GM12878 (cell line): ENCODE measurements at regions not wholly inside any gene's neighbourhood (a gene's known extent, or its start where the extent isn't known, plus 50 kb on each side); places are given as distances from the start of the nearest gene placed in this dataset.
A peak's percentile ranks its signal among the peaks of the same experiment; 100 is the strongest.

ENCODE experiments used
- ASH2L ChIP-seq: fragments of 300-600, 200-600 bp; sonication (generic); IDR thresholded peaks from 2 replicates; pipeline ENCODE4 v1.6.1; 2017; ENCODE audit warnings: low read depth, mild to moderate bottlenecking, borderline replicate concordance
- BCL11A ChIP-seq: IDR thresholded peaks from 2 replicates; pipeline ENCODE4 v1.6.1; 2011; ENCODE audit warnings: low read depth, low read length
- BMI1 ChIP-seq: fragments of 450-650 bp; IDR thresholded peaks from 2 replicates; pipeline ENCODE4 v1.6.1; 2016; ENCODE audit warnings: mild to moderate bottlenecking, moderate library complexity, borderline replicate concordance
- CBX5 ChIP-seq: sonication (generic); IDR thresholded peaks from 2 replicates; pipeline ENCODE4 v1.6.1; 2016; ENCODE audit warnings: low read depth, moderate library complexity, mild to moderate bottlenecking, inconsistent platforms
- CREB1 ChIP-seq: IDR thresholded peaks from 2 replicates; pipeline ENCODE4 v1.6.1; 2012; ENCODE audit warnings: low read depth, mild to moderate bottlenecking, inconsistent platforms
- CREM ChIP-seq: IDR thresholded peaks from 2 replicates; pipeline ENCODE4 v1.6.1; 2014; ENCODE audit warnings: antibody characterized with exemption, low read depth
- IKZF2 ChIP-seq, 2 experiments: fragments of 450-650 bp; IDR thresholded peaks; 2 replicates each; pipeline ENCODE4 v1.6.1; 2017; ENCODE audit warnings: mild to moderate bottlenecking in 2 of 2, moderate library complexity in 2 of 2
- KLF5 ChIP-seq: fragments of 450-650 bp; IDR thresholded peaks from 2 replicates; pipeline ENCODE4 v1.6.1; 2014; ENCODE audit warnings: mild to moderate bottlenecking; ENCODE audit not compliant: partially characterized antibody
- LARP7 ChIP-seq: fragments of 450-650 bp; IDR thresholded peaks from 2 replicates; pipeline ENCODE4 v1.6.1; 2017; ENCODE audit warnings: mild to moderate bottlenecking
- MEF2B ChIP-seq: fragments of 450-650 bp; IDR thresholded peaks from 2 replicates; pipeline ENCODE4 v1.6.1; 2018; ENCODE audit warnings: mild to moderate bottlenecking, moderate library complexity; ENCODE audit not compliant: partially characterized antibody, poor library complexity, severe bottlenecking
- POLR2A ChIP-seq: IDR thresholded peaks from 2 replicates; pipeline ENCODE4 v1.6.1; 2011; ENCODE audit warnings: low read depth, mild to moderate bottlenecking, low read length
- RELA ChIP-seq: fragments of 450-650 bp; IDR thresholded peaks from 2 replicates; pipeline ENCODE4 v1.8.0; 2014; ENCODE audit warnings: borderline replicate concordance; ENCODE audit not compliant: partially characterized antibody
- STAT3 ChIP-seq: IDR thresholded peaks from 2 replicates; pipeline ENCODE4 v1.6.1; 2011; ENCODE audit warnings: low read depth, low read length, improper control_type of control experiment
- TARDBP ChIP-seq: IDR thresholded peaks from 2 replicates; pipeline ENCODE4 v1.6.1; 2016; ENCODE audit warnings: borderline replicate concordance
- TBL1XR1 ChIP-seq: IDR thresholded peaks from 2 replicates; pipeline ENCODE4 v1.6.1; 2012; ENCODE audit warnings: low read depth, low read length, improper control_type of control experiment
- TCF12 ChIP-seq: IDR thresholded peaks from 2 replicates; pipeline ENCODE4 v1.6.1; 2011; ENCODE audit warnings: low read depth, mild to moderate bottlenecking, low read length
- ZNF384 ChIP-seq: IDR thresholded peaks from 2 replicates; pipeline ENCODE4 v1.6.1; 2012; ENCODE audit warnings: low read depth, mild to moderate bottlenecking, low read length, improper control_type of control experiment, borderline replicate concordance
- ZSCAN29 ChIP-seq: fragments of 450-650 bp; IDR thresholded peaks from 2 replicates; pipeline ENCODE4 v1.6.1; 2017; ENCODE audit warnings: mild to moderate bottlenecking, moderate library complexity
- TF ChIP-seq, protein P1 (sequence below): fragments of 450-650 bp; IDR thresholded peaks from 2 replicates; pipeline ENCODE4 v1.6.1; 2017; ENCODE audit warnings: antibody characterized with exemption, mild to moderate bottlenecking, moderate library complexity
- TF ChIP-seq, protein P2 (sequence below): IDR thresholded peaks from 2 replicates; pipeline ENCODE4 v1.6.1; 2011; ENCODE audit warnings: mild to moderate bottlenecking, low read depth, low read length, moderate library complexity; ENCODE audit not compliant: insufficient replicate concordance
- TF ChIP-seq, protein P3 (sequence below): IDR thresholded peaks from 2 replicates; pipeline ENCODE4 v1.6.1; 2011; ENCODE audit warnings: borderline replicate concordance, low read depth, mild to moderate bottlenecking, moderate library complexity, low read length; ENCODE audit not compliant: insufficient read depth, poor library complexity, severe bottlenecking
- TF ChIP-seq, protein P4 (sequence below): IDR thresholded peaks from 2 replicates; pipeline ENCODE4 v1.6.1; 2012; ENCODE audit warnings: low read depth, low read length, improper control_type of control experiment
- TF ChIP-seq, protein P5 (sequence below): IDR thresholded peaks from 2 replicates; pipeline ENCODE4 v1.6.1; 2011; ENCODE audit warnings: low read depth, low read length, improper control_type of control experiment, borderline replicate concordance
- TF ChIP-seq, protein P6 (sequence below): IDR thresholded peaks from 2 replicates; pipeline ENCODE4 v1.6.1; 2011; ENCODE audit warnings: low read depth, mild to moderate bottlenecking, low read length, moderate library complexity, borderline replicate concordance; ENCODE audit errors: extremely low read depth

DNA sequence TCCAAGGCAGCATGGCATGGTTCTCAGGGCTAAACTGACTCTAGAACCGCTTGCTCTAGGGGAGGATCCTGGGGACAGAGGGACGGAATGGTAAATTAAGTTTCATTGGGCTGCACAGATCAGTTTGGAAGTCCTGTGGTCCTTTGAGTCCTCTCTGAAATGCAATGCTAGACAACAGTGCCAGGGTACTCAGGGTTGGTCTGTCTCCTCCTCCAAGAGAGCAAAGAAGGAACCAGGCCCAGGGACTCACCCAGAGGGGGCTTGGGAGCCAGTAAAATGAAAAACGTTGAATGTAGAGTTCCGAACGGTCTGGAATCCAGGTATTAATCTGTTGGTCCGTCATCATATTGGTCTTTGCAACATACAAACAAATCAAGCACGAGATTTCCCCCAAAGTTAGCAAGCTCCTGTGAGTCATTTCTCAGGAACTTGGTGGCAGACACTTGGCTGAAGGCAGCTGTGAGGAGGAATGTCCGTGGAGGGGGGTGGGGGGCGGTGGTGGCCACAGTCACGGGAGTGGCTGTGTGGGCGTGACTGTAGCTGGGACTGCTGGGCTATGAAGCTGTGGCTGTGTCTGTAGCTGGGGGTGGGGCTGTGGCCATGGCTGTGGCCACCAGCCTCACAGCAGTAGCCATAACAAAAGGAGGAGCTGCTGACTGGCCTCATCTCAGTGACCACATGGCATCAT, 361.0 kb downstream of the SHQ1 start (continued):
- TF ChIP-seq, protein P1, sequence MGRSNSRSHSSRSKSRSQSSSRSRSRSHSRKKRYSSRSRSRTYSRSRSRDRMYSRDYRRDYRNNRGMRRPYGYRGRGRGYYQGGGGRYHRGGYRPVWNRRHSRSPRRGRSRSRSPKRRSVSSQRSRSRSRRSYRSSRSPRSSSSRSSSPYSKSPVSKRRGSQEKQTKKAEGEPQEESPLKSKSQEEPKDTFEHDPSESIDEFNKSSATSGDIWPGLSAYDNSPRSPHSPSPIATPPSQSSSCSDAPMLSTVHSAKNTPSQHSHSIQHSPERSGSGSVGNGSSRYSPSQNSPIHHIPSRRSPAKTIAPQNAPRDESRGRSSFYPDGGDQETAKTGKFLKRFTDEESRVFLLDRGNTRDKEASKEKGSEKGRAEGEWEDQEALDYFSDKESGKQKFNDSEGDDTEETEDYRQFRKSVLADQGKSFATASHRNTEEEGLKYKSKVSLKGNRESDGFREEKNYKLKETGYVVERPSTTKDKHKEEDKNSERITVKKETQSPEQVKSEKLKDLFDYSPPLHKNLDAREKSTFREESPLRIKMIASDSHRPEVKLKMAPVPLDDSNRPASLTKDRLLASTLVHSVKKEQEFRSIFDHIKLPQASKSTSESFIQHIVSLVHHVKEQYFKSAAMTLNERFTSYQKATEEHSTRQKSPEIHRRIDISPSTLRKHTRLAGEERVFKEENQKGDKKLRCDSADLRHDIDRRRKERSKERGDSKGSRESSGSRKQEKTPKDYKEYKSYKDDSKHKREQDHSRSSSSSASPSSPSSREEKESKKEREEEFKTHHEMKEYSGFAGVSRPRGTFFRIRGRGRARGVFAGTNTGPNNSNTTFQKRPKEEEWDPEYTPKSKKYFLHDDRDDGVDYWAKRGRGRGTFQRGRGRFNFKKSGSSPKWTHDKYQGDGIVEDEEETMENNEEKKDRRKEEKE = no peak
- TF ChIP-seq TBL1XR1 (no peak), CREB1 (peak; percentile 33; the same call in 1 of the 2 replicates), IKZF2 (IDR thresholded peaks at IDR 0.05) (peak in 1 of 2 experiments; percentile 9; a peak in 1 of 4 replicates), KLF5 (no peak), ZNF384 (no peak), ZSCAN29 (no peak), POLR2A (no peak), CREM (peak; percentile 10; the same call in 1 of the 2 replicates), TARDBP (no peak), TCF12 (peak; percentile 79; the same call in 1 of the 2 replicates), LARP7 (no peak), MEF2B (no peak), ASH2L (no peak), CBX5 (0 out of 2 replicates have a peak, but pooled peaks have one; percentile 33), RELA (no peak), BCL11A (peak; percentile 48; the same call in 1 of the 2 replicates), STAT3 (no peak), BMI1 (no peak)
- TF ChIP-seq, protein P2, sequence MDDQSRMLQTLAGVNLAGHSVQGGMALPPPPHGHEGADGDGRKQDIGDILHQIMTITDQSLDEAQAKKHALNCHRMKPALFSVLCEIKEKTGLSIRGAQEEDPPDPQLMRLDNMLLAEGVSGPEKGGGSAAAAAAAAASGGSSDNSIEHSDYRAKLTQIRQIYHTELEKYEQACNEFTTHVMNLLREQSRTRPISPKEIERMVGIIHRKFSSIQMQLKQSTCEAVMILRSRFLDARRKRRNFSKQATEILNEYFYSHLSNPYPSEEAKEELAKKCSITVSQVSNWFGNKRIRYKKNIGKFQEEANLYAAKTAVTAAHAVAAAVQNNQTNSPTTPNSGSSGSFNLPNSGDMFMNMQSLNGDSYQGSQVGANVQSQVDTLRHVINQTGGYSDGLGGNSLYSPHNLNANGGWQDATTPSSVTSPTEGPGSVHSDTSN = no peak
- TF ChIP-seq, protein P3, sequence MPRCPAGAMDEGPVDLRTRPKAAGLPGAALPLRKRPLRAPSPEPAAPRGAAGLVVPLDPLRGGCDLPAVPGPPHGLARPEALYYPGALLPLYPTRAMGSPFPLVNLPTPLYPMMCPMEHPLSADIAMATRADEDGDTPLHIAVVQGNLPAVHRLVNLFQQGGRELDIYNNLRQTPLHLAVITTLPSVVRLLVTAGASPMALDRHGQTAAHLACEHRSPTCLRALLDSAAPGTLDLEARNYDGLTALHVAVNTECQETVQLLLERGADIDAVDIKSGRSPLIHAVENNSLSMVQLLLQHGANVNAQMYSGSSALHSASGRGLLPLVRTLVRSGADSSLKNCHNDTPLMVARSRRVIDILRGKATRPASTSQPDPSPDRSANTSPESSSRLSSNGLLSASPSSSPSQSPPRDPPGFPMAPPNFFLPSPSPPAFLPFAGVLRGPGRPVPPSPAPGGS = no peak
- TF ChIP-seq, protein P4, sequence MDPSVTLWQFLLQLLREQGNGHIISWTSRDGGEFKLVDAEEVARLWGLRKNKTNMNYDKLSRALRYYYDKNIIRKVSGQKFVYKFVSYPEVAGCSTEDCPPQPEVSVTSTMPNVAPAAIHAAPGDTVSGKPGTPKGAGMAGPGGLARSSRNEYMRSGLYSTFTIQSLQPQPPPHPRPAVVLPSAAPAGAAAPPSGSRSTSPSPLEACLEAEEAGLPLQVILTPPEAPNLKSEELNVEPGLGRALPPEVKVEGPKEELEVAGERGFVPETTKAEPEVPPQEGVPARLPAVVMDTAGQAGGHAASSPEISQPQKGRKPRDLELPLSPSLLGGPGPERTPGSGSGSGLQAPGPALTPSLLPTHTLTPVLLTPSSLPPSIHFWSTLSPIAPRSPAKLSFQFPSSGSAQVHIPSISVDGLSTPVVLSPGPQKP = no peak
- TF ChIP-seq, protein P5, sequence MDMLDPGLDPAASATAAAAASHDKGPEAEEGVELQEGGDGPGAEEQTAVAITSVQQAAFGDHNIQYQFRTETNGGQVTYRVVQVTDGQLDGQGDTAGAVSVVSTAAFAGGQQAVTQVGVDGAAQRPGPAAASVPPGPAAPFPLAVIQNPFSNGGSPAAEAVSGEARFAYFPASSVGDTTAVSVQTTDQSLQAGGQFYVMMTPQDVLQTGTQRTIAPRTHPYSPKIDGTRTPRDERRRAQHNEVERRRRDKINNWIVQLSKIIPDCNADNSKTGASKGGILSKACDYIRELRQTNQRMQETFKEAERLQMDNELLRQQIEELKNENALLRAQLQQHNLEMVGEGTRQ = no peak
- TF ChIP-seq, protein P6, sequence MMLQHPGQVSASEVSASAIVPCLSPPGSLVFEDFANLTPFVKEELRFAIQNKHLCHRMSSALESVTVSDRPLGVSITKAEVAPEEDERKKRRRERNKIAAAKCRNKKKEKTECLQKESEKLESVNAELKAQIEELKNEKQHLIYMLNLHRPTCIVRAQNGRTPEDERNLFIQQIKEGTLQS = no peak
